ENCODE measurements at regions not wholly inside any gene's neighbourhood (a gene's known extent, or its start where the extent isn't known, plus 50 kb on each side); places are given as distances from the start of the nearest gene placed in this dataset.
A peak's percentile ranks its signal among the peaks of the same experiment; 100 is the strongest.
"Not testable (repeated sequence)": the region's sequence is repeated elsewhere in the genome, so short reads cannot be mapped to it uniquely, and the experiment has no call there.

GRCh38 chr9:115575147-115575546, 457.2 kb upstream of the TNC start:
- FAIRE-seq: no peak

GRCh38 chr9:115585458-115585857, 467.5 kb upstream of the TNC start:
- FAIRE-seq: not testable (repeated sequence)

- no peak for FAIRE-seq
These were observed 469.4 kb upstream of the TNC start for GRCh38 chr9:115587310-115587709.

- FAIRE-seq: peak; percentile 26
These were observed 472.1 kb upstream of the TNC start for GRCh38 chr9:115590011-115590410.

- FAIRE-seq: peak; percentile 91
These were observed 473.6 kb upstream of the TNC start for GRCh38 chr9:115591584-115591984.

- peak; percentile 91 for FAIRE-seq
These were observed 475.7 kb upstream of the TNC start for GRCh38 chr9:115593587-115594091.

- no peak for FAIRE-seq
These were observed 476.6 kb upstream of the TNC start for GRCh38 chr9:115594557-115594956.

- FAIRE-seq: no peak
These were observed 478.2 kb upstream of the TNC start for GRCh38 chr9:115596021-115596745.

- no peak for FAIRE-seq
These were observed 478.8 kb upstream of the TNC start for GRCh38 chr9:115596746-115597080.

GRCh38 chr9:115597330-115597895, 479.5 kb upstream of the TNC start:
- no peak for FAIRE-seq

GRCh38 chr9:115598751-115599150, 480.8 kb upstream of the TNC start:
- peak; percentile 37 for FAIRE-seq

GRCh38 chr9:115599898-115600297, 481.9 kb upstream of the TNC start:
- no peak for FAIRE-seq

- no peak for FAIRE-seq
These were observed 483.5 kb upstream of the TNC start for GRCh38 chr9:115601434-115601833.

GRCh38 chr9:115604831-115605483, 487.0 kb upstream of the TNC start:
- FAIRE-seq: no peak

- FAIRE-seq: no peak
These were observed 488.9 kb upstream of the TNC start for GRCh38 chr9:115606838-115607237.

- no peak for FAIRE-seq
These were observed 496.5 kb upstream of the TNC start for GRCh38 chr9:115614326-115614999.

GRCh38 chr9:115615000-115615401, 497.0 kb upstream of the TNC start:
- FAIRE-seq: no peak

- FAIRE-seq: no peak
These were observed 498.1 kb upstream of the TNC start for GRCh38 chr9:115615821-115616665.

- FAIRE-seq: no peak
These were observed 498.8 kb upstream of the TNC start for GRCh38 chr9:115616666-115617239.

- FAIRE-seq: no peak
These were observed 507.3 kb upstream of the TNC start for GRCh38 chr9:115625251-115625650.

GRCh38 chr9:115625954-115626353, 508.0 kb upstream of the TNC start:
- no peak for FAIRE-seq

GRCh38 chr9:115627511-115627910, 509.6 kb upstream of the TNC start:
- no peak for FAIRE-seq

All from endometrium (tissue), 2 donors.